ENCODE measurements at regions not wholly inside any gene's neighbourhood (a gene's known extent, or its start where the extent isn't known, plus 50 kb on each side); places are given as distances from the start of the nearest gene placed in this dataset.

DNA sequence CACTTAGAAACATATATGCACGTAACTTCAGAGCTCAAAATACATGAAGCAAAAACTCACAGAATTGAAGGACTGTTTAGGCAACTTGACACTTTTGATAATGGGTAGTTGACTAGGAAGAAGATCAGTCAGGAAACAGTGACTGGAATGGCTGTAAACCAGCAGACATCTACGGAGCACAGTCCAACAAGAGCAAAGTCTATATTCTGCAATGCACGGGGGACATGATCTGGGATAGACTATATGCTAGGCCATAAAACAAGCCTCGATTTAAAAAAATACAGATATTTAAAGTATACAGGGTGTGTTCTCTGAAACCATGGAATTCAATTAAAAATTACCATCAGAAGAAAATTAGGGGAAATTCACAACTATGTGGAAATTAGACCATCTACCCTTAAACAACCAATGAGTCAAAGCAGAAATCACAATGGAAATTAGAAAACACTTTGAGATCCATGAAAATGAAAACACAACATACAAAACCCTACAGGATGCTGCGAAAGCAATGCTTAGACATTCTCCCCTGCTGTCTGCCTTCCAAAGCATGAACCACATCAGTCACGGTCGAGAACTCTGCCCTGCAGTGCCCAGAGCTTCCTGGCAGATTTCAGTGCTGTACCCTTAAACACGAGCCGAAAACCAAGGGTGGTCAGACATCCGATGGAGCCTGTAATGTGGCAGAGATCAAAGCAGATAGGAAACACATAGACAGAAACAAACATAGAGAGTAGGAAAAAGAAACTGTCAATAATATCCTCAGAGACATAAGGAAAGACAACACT lies 651.9 kb upstream of the HS6ST1 start:
- H3K27ac ChIP-seq (ENCODE audit: low read depth, low read length): no peak overlapping the region
- no peak overlapping the region for H3K9ac ChIP-seq (ENCODE audit: low read length in 5 of 5)
- H3K4me1 ChIP-seq (ENCODE audit: control insufficient read depth in 5 of 5, insufficient read depth in 5 of 5, low read length in 5 of 5): no peaks in the 10 kb centered on the region
- no peaks in the 10 kb centered on the region for H3K27me3 ChIP-seq (ENCODE audit: control insufficient read depth in 5 of 5, insufficient read depth in 4 of 5, low read length in 5 of 5)
- no peaks in the 10 kb centered on the region for H3K36me3 ChIP-seq (ENCODE audit: control insufficient read depth in 5 of 5, insufficient read depth in 5 of 5, low read length in 5 of 5)
- H3K9me3 ChIP-seq (ENCODE audit: control insufficient read depth in 5 of 5, low read length in 5 of 5): no peaks in the 10 kb centered on the region
- no peak overlapping the region for H3K4me3 ChIP-seq (ENCODE audit: low read depth in 1 of 5, low read length in 5 of 5)

DNA sequence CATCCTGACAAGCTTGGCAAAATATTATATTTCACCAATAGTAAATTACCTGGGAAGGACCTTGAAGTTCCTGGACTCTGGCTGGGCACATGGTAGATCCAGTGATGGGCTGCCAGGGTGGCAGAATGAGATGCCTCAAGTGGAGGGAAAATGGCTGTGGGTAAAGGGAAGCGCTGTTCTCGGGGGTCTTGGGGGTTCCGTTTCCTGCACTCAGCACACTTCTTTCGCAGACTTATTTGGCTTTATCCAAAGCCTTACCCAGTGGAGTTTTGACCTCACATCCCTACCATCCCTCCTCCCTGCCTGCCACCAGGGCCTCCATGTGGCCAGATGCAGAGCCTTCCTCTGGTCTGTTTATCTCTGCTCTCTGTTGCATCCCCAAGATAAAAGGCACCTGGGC lies 654.9 kb upstream of the HS6ST1 start:
- Histone ChIP-seq H3K27me3 (ENCODE audit: control insufficient read depth in 5 of 5, insufficient read depth in 4 of 5, low read length in 5 of 5) (no peaks in the 10 kb centered on the region), H3K9ac (ENCODE audit: low read length in 5 of 5) (no peak overlapping the region), H3K4me1 (ENCODE audit: control insufficient read depth in 5 of 5, insufficient read depth in 5 of 5, low read length in 5 of 5) (no peaks in the 10 kb centered on the region), H3K4me3 (ENCODE audit: low read depth in 1 of 5, low read length in 5 of 5) (no peak overlapping the region), H3K27ac (ENCODE audit: low read depth, low read length) (no peak overlapping the region), H3K9me3 (ENCODE audit: control insufficient read depth in 5 of 5, low read length in 5 of 5) (no peaks in the 10 kb centered on the region), H3K36me3 (ENCODE audit: control insufficient read depth in 5 of 5, insufficient read depth in 5 of 5, low read length in 5 of 5) (no peaks in the 10 kb centered on the region)

DNA sequence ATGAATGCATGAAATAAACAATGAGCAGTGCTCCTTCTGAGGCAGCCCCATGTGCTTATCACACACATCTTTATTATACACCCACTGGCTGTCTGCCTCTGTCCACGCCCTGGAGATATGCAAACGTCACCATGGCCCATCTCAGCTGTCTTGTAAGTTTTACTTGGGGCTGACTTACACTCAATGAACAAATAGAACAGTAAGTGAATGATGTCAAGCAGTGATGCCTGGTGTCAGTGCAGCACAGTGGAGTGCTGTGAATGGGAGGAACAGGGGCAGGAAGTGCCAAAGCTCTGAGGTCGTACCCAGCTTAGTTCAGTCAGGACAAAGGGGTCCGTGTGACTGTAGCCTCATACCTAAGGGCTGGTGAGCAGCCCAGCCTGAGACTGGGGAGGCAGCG lies 659.5 kb upstream of the HS6ST1 start:
- Histone ChIP-seq H3K4me1 (ENCODE audit: control insufficient read depth in 5 of 5, insufficient read depth in 5 of 5, low read length in 5 of 5) (no peaks in the 10 kb centered on the region), H3K9me3 (ENCODE audit: control insufficient read depth in 5 of 5, low read length in 5 of 5) (no peaks in the 10 kb centered on the region), H3K27ac (ENCODE audit: low read depth, low read length) (no peak overlapping the region), H3K4me3 (ENCODE audit: low read depth in 1 of 5, low read length in 5 of 5) (no peak overlapping the region), H3K9ac (ENCODE audit: low read length in 5 of 5) (no peak overlapping the region), H3K36me3 (ENCODE audit: control insufficient read depth in 5 of 5, insufficient read depth in 5 of 5, low read length in 5 of 5) (no peaks in the 10 kb centered on the region), H3K27me3 (ENCODE audit: control insufficient read depth in 5 of 5, insufficient read depth in 4 of 5, low read length in 5 of 5) (peaks cover 0 to 4% (median 0%) of the 10 kb centered on the region in 5 donors)

DNA sequence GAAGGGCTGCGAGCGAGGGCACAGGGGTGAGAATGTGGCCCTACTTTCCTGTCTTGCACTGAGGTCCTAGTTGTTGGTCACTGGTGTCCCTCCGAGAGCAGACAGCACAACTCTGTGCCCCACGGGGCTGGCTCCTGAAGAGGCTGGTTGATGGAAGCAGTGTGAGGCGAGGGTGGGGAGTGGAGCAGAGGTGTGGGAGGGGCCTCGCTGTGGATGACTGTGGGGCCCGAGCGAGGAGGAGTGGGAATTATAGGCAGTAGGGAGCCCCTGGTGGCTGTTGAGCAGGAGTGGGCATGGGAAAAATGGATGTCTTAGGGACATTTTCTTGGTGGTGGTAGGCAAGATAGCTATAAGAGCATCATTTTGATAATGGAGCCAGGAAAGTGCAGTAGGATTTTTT lies 660.5 kb upstream of the HS6ST1 start:
- Histone ChIP-seq H3K27me3 (ENCODE audit: control insufficient read depth in 5 of 5, insufficient read depth in 4 of 5, low read length in 5 of 5) (peaks cover 0 to 4% (median 0%) of the 10 kb centered on the region in 5 donors), H3K4me3 (ENCODE audit: low read depth in 1 of 5, low read length in 5 of 5) (no peak overlapping the region), H3K9me3 (ENCODE audit: control insufficient read depth in 5 of 5, low read length in 5 of 5) (no peaks in the 10 kb centered on the region), H3K9ac (ENCODE audit: low read length in 5 of 5) (no peak overlapping the region), H3K36me3 (ENCODE audit: control insufficient read depth in 5 of 5, insufficient read depth in 5 of 5, low read length in 5 of 5) (no peaks in the 10 kb centered on the region), H3K4me1 (ENCODE audit: control insufficient read depth in 5 of 5, insufficient read depth in 5 of 5, low read length in 5 of 5) (no peaks in the 10 kb centered on the region), H3K27ac (ENCODE audit: low read depth, low read length) (no peak overlapping the region)

DNA sequence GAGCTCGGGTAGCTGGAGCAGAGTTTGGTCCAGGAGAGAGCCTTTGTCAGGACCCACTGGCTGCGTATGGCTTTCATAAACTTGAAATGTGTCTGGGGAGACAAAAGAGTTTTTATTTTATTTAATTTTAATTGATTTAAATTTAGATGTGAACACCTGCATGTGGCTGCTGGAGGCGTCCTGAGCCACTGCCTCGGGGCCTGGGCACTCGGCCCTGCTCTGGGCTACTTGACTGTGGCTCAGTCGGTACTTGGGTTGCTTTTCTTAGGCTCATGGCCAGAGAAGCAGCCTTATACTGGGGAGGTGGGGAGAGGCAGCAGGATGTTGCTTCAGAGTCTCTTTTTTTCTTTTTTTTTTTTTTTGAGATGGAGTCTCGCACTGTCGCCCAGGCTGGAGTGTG lies 661.8 kb upstream of the HS6ST1 start:
- H3K9me3 ChIP-seq (ENCODE audit: control insufficient read depth in 5 of 5, low read length in 5 of 5): no peaks in the 10 kb centered on the region
- H3K9ac ChIP-seq (ENCODE audit: low read length in 5 of 5): no peak overlapping the region
- H3K27me3 ChIP-seq (ENCODE audit: control insufficient read depth in 5 of 5, insufficient read depth in 4 of 5, low read length in 5 of 5): peaks cover 0 to 4% (median 0%) of the 10 kb centered on the region in 5 donors
- no peaks in the 10 kb centered on the region for H3K4me1 ChIP-seq (ENCODE audit: control insufficient read depth in 5 of 5, insufficient read depth in 5 of 5, low read length in 5 of 5)
- no peaks in the 10 kb centered on the region for H3K36me3 ChIP-seq (ENCODE audit: control insufficient read depth in 5 of 5, insufficient read depth in 5 of 5, low read length in 5 of 5)
- no peak overlapping the region for H3K4me3 ChIP-seq (ENCODE audit: low read depth in 1 of 5, low read length in 5 of 5)
- H3K27ac ChIP-seq (ENCODE audit: low read depth, low read length): no peak overlapping the region

DNA sequence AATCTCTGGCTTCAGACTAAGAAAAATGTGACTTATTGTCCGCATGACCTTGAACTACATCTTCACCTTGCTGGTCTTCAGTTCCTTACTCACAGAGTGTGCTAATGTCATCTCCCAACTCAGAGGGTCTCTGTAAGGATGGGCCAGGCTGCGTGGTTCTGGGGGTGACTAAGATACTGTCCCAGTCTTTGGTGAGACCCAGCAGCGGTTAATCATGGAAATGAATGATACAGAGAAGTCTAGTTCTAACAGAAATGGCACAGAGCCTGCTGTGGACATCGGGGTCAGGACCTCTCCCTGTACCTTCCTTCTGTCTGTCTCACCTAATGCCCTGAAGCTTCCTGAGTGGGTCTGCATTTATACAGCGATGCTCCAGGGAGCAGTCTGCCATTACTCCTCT lies 662.7 kb upstream of the HS6ST1 start:
- peaks cover 0 to 4% (median 0%) of the 10 kb centered on the region in 5 donors for H3K27me3 ChIP-seq (ENCODE audit: control insufficient read depth in 5 of 5, insufficient read depth in 4 of 5, low read length in 5 of 5)
- no peak overlapping the region for H3K4me3 ChIP-seq (ENCODE audit: low read depth in 1 of 5, low read length in 5 of 5)
- no peaks in the 10 kb centered on the region for H3K36me3 ChIP-seq (ENCODE audit: control insufficient read depth in 5 of 5, insufficient read depth in 5 of 5, low read length in 5 of 5)
- no peak overlapping the region for H3K9ac ChIP-seq (ENCODE audit: low read length in 5 of 5)
- no peak overlapping the region for H3K27ac ChIP-seq (ENCODE audit: low read depth, low read length)
- no peaks in the 10 kb centered on the region for H3K9me3 ChIP-seq (ENCODE audit: control insufficient read depth in 5 of 5, low read length in 5 of 5)
- H3K4me1 ChIP-seq (ENCODE audit: control insufficient read depth in 5 of 5, insufficient read depth in 5 of 5, low read length in 5 of 5): peaks cover 0 to 8% (median 6%) of the 10 kb centered on the region in 5 donors

DNA sequence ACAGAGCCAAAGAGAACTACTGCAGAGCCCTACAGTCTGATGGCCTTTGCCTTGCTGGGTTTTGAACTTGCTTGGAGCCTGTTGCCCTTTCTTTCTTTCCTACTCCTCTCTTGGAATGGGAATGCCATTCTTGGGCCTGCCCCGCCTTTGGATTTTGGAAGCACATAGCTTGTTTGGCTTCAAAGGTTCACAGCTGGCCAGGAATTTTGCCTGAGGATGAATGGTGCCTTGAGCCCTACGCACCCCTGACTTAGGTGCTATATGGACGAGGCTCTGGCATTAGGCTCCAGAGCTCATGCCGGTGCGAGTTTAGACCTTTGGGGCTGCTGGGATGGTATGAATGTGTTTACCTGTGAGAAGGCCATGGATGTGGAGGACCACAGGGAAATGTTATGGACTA lies 663.3 kb upstream of the HS6ST1 start:
- Histone ChIP-seq H3K9ac (ENCODE audit: low read length in 5 of 5) (no peak overlapping the region), H3K27me3 (ENCODE audit: control insufficient read depth in 5 of 5, insufficient read depth in 4 of 5, low read length in 5 of 5) (peaks cover 0 to 4% (median 0%) of the 10 kb centered on the region in 5 donors), H3K27ac (ENCODE audit: low read depth, low read length) (no peak overlapping the region), H3K4me3 (ENCODE audit: low read depth in 1 of 5, low read length in 5 of 5) (no peak overlapping the region), H3K9me3 (ENCODE audit: control insufficient read depth in 5 of 5, low read length in 5 of 5) (no peaks in the 10 kb centered on the region), H3K4me1 (ENCODE audit: control insufficient read depth in 5 of 5, insufficient read depth in 5 of 5, low read length in 5 of 5) (peaks cover 0 to 10% (median 6%) of the 10 kb centered on the region in 5 donors), H3K36me3 (ENCODE audit: control insufficient read depth in 5 of 5, insufficient read depth in 5 of 5, low read length in 5 of 5) (no peaks in the 10 kb centered on the region)

DNA sequence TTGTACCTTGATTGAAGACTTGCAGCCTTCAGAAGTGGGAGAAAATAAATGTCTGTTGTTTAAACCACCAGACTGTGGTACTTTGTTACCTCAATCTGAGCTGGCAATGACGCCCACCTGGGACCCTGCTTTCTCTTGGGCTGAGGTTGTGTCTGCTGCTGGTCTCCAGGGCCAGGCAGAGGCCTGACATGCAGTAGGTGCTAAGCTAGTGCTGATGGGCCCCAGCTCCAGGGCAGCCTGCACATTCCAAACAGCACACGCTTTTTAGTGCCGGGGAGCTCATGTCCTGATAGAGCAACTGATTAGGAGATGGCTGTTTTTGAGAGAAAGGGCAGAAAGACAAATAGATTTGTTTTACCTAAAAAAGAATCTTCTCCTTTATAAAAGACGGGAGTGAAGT lies 664.0 kb upstream of the HS6ST1 start:
- no peaks in the 10 kb centered on the region for H3K36me3 ChIP-seq (ENCODE audit: control insufficient read depth in 5 of 5, insufficient read depth in 5 of 5, low read length in 5 of 5)
- H3K9ac ChIP-seq (ENCODE audit: low read length in 5 of 5): no peak overlapping the region
- H3K4me1 ChIP-seq (ENCODE audit: control insufficient read depth in 5 of 5, insufficient read depth in 5 of 5, low read length in 5 of 5): peaks cover 0 to 10% (median 6%) of the 10 kb centered on the region in 5 donors
- no peak overlapping the region for H3K4me3 ChIP-seq (ENCODE audit: low read depth in 1 of 5, low read length in 5 of 5)
- no peak overlapping the region for H3K27ac ChIP-seq (ENCODE audit: low read depth, low read length)
- peaks cover 0 to 4% (median 0%) of the 10 kb centered on the region in 5 donors for H3K27me3 ChIP-seq (ENCODE audit: control insufficient read depth in 5 of 5, insufficient read depth in 4 of 5, low read length in 5 of 5)
- H3K9me3 ChIP-seq (ENCODE audit: control insufficient read depth in 5 of 5, low read length in 5 of 5): no peaks in the 10 kb centered on the region

DNA sequence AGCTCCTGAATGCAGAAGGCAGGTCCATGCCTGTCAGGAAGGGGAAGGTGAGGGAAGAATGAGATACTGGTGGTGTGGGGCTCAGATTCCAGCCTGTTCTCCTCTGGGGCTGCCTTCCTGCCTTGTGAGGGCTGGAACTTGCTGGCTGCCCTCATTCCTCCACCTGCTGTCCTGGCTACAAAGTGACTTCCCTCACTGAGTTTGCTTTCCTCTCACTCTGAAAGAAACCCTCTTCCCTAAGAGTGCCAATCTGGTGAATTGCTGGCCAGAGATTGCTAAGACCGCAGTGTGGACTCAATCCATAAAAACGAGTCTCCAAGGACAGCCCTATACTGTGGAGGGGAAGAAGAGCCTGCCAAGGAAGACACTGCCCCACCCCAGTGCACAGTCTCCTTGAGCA lies 664.4 kb upstream of the HS6ST1 start:
- H3K9ac ChIP-seq (ENCODE audit: low read length in 5 of 5): no peak overlapping the region
- peaks cover 0 to 10% (median 6%) of the 10 kb centered on the region in 5 donors for H3K4me1 ChIP-seq (ENCODE audit: control insufficient read depth in 5 of 5, insufficient read depth in 5 of 5, low read length in 5 of 5)
- peaks cover 0 to 4% (median 0%) of the 10 kb centered on the region in 5 donors for H3K27me3 ChIP-seq (ENCODE audit: control insufficient read depth in 5 of 5, insufficient read depth in 4 of 5, low read length in 5 of 5)
- H3K36me3 ChIP-seq (ENCODE audit: control insufficient read depth in 5 of 5, insufficient read depth in 5 of 5, low read length in 5 of 5): no peaks in the 10 kb centered on the region
- no peak overlapping the region for H3K27ac ChIP-seq (ENCODE audit: low read depth, low read length)
- H3K9me3 ChIP-seq (ENCODE audit: control insufficient read depth in 5 of 5, low read length in 5 of 5): no peaks in the 10 kb centered on the region
- no peak overlapping the region for H3K4me3 ChIP-seq (ENCODE audit: low read depth in 1 of 5, low read length in 5 of 5)

DNA sequence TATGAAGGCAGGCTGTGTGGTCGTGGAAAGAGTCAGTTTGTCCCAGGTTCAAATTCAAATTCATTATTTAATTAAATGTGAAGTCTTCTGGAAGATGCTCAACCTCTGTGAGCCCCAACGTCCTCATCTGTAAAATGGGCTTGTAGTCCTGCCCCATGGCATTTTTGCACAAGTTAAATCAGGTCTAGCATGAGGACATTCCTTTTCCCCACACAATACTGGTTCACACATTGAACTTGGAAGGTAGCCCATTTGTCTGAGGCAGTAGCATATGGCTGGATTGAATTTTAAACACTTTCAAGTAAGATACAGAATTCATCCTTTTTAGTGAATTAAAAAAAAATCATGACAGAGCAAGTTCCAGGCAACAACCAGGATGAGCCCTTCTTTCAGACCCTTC lies 665.4 kb upstream of the HS6ST1 start:
- Histone ChIP-seq H3K4me1 (ENCODE audit: control insufficient read depth in 5 of 5, insufficient read depth in 5 of 5, low read length in 5 of 5) (peaks cover 0 to 10% (median 6%) of the 10 kb centered on the region in 5 donors), H3K9ac (ENCODE audit: low read length in 5 of 5) (no peak overlapping the region), H3K36me3 (ENCODE audit: control insufficient read depth in 5 of 5, insufficient read depth in 5 of 5, low read length in 5 of 5) (no peaks in the 10 kb centered on the region), H3K4me3 (ENCODE audit: low read depth in 1 of 5, low read length in 5 of 5) (no peak overlapping the region), H3K27me3 (ENCODE audit: control insufficient read depth in 5 of 5, insufficient read depth in 4 of 5, low read length in 5 of 5) (no peaks in the 10 kb centered on the region), H3K27ac (ENCODE audit: low read depth, low read length) (no peak overlapping the region), H3K9me3 (ENCODE audit: control insufficient read depth in 5 of 5, low read length in 5 of 5) (no peaks in the 10 kb centered on the region)
